Suprapubic skin (tissue), 4 donors: ENCODE measurements at regions not wholly inside any gene's neighbourhood (a gene's known extent, or its start where the extent isn't known, plus 50 kb on each side); places are given as distances from the start of the nearest gene placed in this dataset.

ENCODE experiments used
- DNase-seq, 2 donors: peaks; one replicate each; pipeline ENCODE4 v3.0.0-alpha.2; 2019; ENCODE audit warnings: low spot score in 2 of 2
- H3K27ac ChIP-seq: fragments of 200-600 bp; sonication (generic); one replicate; pipeline ENCODE4 v1.5.1; 2019
- H3K27me3 ChIP-seq: fragments of 200-600 bp; sonication (generic); one replicate; pipeline ENCODE4 v1.5.1; 2019
- H3K36me3 ChIP-seq: fragments of 200-600 bp; sonication (generic); one replicate; pipeline ENCODE4 v1.5.1; 2019
- H3K4me1 ChIP-seq: fragments of 200-600 bp; sonication (generic); one replicate; pipeline ENCODE4 v1.5.1; 2019
- H3K4me3 ChIP-seq: fragments of 200-600 bp; sonication (generic); one replicate; pipeline ENCODE4 v1.5.1; 2019; ENCODE audit warnings: mild to moderate bottlenecking
- H3K9me3 ChIP-seq: fragments of 200-600 bp; sonication (generic); one replicate; pipeline ENCODE4 v1.5.1; 2019
- EP300 ChIP-seq: sonication (generic); formaldehyde crosslinking; IDR thresholded peaks from one replicate; pipeline ENCODE4 v1.6.1; 2017; ENCODE audit warnings: antibody characterized with exemption
- POLR2A ChIP-seq, 2 donors: fragments of 450-650 bp; IDR thresholded peaks; one replicate each; pipeline ENCODE4 v1.6.1; 2017; ENCODE audit warnings: antibody characterized with exemption in 2 of 2, mild to moderate bottlenecking in 2 of 2, moderate library complexity in 2 of 2
- POLR2AphosphoS5 ChIP-seq, 3 donors: sonication (generic); formaldehyde crosslinking; IDR thresholded peaks; one replicate each; pipeline ENCODE4 v1.6.1; 2017; ENCODE audit warnings: antibody characterized with exemption in 3 of 3
- whole genome bisulfite sequencing: methylation state at CpG from one replicate; pipeline ENCODE4 v1.1.5; 2018; 5-methylcytosine and 5-hydroxymethylcytosine counted together
- TF ChIP-seq, protein P1 (sequence below), 2 donors: fragments of 200-600 bp in 1 of 2; fragments of 450-650 bp in 1 of 2; sonication (generic) in 1 of 2; IDR thresholded peaks; one replicate each; pipeline ENCODE4 v1.5.1; 2016 to 2019; ENCODE audit warnings: antibody characterized with exemption in 2 of 2, mild to moderate bottlenecking in 1 of 2, moderate library complexity in 1 of 2

DNA sequence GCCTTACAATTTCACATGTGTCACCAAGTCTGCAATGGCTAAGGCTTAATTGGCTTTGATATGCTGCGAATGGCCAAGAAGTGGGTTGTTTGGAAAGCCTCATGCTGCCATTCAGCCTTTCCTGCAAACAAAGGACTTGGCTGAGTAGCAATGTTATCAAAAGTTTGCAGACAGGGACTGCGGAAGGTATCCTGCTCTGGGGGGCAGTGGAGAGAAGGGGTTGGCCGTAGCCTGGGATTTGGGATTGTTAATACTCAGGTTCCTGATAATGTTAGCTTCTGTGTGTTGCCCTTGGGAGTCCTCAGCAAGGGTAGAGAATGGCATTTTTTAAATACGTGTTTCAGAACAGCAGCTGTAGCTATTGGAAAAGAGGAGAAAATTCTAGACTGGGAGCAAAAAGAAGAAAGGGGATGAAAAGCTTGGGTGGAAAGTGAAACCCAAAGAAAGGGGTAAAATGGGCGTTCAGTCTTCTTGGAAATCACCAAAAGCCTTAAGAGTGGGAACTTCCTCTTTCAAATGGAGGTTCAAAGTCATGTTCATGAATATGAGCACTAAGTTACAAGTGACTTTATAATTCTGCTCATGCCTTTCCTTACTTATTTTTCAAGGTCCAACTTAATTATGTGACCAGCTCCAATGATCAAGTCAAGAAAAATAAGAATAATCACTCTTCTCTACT lies 325.1 kb downstream of the RNF144A start:
- Histone ChIP-seq H3K36me3 (no peaks in the 10 kb centered on the region), H3K4me3 (no peak overlapping the region), H3K9me3 (no peaks in the 10 kb centered on the region), H3K4me1 (no peaks in the 10 kb centered on the region), H3K27ac (no peak overlapping the region), H3K27me3 (no peaks in the 10 kb centered on the region)
- 79% methylated on average over 5 of the region's 5 CpGs for WGBS
- no peak for TF ChIP-seq POLR2A (IDR thresholded peaks at IDR 0.05)
- TF ChIP-seq, protein P1, sequence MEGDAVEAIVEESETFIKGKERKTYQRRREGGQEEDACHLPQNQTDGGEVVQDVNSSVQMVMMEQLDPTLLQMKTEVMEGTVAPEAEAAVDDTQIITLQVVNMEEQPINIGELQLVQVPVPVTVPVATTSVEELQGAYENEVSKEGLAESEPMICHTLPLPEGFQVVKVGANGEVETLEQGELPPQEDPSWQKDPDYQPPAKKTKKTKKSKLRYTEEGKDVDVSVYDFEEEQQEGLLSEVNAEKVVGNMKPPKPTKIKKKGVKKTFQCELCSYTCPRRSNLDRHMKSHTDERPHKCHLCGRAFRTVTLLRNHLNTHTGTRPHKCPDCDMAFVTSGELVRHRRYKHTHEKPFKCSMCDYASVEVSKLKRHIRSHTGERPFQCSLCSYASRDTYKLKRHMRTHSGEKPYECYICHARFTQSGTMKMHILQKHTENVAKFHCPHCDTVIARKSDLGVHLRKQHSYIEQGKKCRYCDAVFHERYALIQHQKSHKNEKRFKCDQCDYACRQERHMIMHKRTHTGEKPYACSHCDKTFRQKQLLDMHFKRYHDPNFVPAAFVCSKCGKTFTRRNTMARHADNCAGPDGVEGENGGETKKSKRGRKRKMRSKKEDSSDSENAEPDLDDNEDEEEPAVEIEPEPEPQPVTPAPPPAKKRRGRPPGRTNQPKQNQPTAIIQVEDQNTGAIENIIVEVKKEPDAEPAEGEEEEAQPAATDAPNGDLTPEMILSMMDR (IDR thresholded peaks at IDR 0.05): no peak
- no peak for TF ChIP-seq POLR2AphosphoS5 (IDR thresholded peaks at IDR 0.05)
- no peak for TF ChIP-seq EP300
- DNase-seq: no peak

DNA sequence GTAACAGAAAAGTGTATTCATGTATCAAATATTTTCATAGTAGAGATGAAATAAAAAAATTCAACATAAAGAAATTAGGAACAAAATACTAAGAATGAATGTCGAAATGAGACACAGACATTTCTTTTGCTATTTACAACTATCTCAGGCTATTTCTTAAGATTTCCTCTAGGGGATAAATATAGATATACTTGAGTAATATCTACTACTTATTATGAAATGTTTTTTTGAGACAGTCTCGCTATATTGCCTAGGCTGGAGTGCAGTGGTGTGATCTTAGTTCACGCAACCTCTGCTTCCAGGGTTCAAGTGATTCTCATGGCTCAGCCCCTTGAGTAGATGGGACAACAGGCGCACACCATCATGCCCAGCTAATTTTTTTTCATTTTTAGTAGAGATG lies 326.1 kb downstream of the RNF144A start:
- TF ChIP-seq, protein P1 (IDR thresholded peaks at IDR 0.05): no peak
- TF ChIP-seq POLR2A (IDR thresholded peaks at IDR 0.05): no peak
- TF ChIP-seq EP300: no peak
- TF ChIP-seq POLR2AphosphoS5 (IDR thresholded peaks at IDR 0.05): no peak
- 89% methylated on average over 4 of the region's 4 CpGs for WGBS
- no peak for DNase-seq
- no peak overlapping the region for H3K27ac ChIP-seq
- H3K27me3 ChIP-seq: no peaks in the 10 kb centered on the region
- H3K9me3 ChIP-seq: no peaks in the 10 kb centered on the region
- H3K4me3 ChIP-seq: no peak overlapping the region
- no peaks in the 10 kb centered on the region for H3K4me1 ChIP-seq
- no peaks in the 10 kb centered on the region for H3K36me3 ChIP-seq

DNA sequence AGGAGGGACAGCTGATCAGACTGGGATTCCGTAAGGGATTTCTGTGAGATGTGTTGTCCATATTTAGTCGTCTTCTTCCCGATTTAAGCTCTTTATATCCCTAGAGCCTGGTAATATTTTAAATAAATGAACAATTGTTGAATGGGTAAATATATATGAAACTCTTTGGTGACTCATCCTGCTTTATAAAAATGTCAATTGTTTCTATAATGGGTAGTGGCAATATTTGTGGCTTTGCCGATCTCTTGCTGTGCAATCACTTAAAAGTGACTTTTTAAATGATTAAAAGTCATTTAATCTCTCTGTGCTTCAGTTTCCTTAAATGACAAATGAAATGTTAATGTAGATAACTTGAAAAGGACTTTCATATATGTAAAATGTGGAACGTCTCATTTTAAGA lies 339.2 kb downstream of the RNF144A start:
- H3K9me3 ChIP-seq: no peaks in the 10 kb centered on the region
- no peaks in the 10 kb centered on the region for H3K4me1 ChIP-seq
- no peaks in the 10 kb centered on the region for H3K27me3 ChIP-seq
- H3K27ac ChIP-seq: no peak overlapping the region
- H3K36me3 ChIP-seq: no peaks in the 10 kb centered on the region
- TF ChIP-seq, protein P1 (IDR thresholded peaks at IDR 0.05): no peak
- no peak for TF ChIP-seq POLR2A (IDR thresholded peaks at IDR 0.05)
- no peak for TF ChIP-seq POLR2AphosphoS5 (IDR thresholded peaks at IDR 0.05)
- TF ChIP-seq EP300: no peak
- WGBS: 76% methylated on average over 5 of the region's 5 CpGs
- no peak overlapping the region for H3K4me3 ChIP-seq
- no peak for DNase-seq

DNA sequence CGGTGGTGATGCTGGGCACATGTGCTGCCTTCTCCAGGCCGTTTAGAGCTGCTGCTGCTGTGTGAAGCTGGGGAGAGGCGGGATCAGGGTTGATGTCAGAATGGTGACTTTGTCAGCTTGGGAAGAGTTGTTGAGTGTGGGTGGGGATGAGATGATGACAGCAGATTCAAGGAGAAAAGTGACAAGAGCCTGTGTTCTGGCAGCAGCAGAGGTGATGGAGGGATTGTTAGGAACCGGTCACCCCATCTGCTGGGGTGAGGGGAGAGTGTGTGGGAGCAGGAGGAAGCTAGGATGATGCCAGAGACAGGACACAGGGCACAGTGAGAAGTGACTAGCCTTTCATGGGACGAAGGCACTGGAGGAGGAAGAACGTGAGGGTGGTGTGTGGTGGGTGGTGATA lies 345.5 kb downstream of the RNF144A start:
- no peak for DNase-seq
- Histone ChIP-seq H3K9me3 (no peaks in the 10 kb centered on the region), H3K27me3 (no peaks in the 10 kb centered on the region), H3K36me3 (no peaks in the 10 kb centered on the region), H3K4me3 (no peak overlapping the region), H3K4me1 (no peaks in the 10 kb centered on the region), H3K27ac (no peak overlapping the region)
- TF ChIP-seq, protein P1 (IDR thresholded peaks at IDR 0.05): no peak
- no peak for TF ChIP-seq POLR2A (IDR thresholded peaks at IDR 0.05)
- TF ChIP-seq POLR2AphosphoS5 (IDR thresholded peaks at IDR 0.05): no peak
- no peak for TF ChIP-seq EP300
- WGBS: 54% methylated on average over 6 of the region's 6 CpGs

DNA sequence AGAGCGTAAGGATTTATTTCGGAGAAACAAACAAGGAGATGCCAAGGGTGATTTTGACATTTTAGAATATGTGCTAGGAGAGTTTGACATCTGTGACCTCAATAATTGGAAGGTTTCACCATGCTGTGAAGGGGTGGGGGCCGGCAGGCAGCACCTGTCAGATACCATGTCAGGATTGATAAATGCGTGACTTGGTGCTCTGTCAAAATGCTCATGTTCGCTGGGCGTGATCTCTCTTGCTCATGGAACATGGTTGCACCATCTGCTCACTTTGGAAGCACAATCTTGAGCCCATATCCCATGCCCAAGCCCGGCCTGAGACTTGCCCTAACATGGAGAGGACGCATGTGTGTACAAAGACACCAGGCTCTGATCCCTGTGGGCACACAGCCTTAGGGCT lies 347.6 kb downstream of the RNF144A start:
- H3K9me3 ChIP-seq: no peaks in the 10 kb centered on the region
- no peak for TF ChIP-seq EP300
- no peak for TF ChIP-seq POLR2AphosphoS5 (IDR thresholded peaks at IDR 0.05)
- TF ChIP-seq, protein P1 (IDR thresholded peaks at IDR 0.05): no peak
- TF ChIP-seq POLR2A (IDR thresholded peaks at IDR 0.05): no peak
- no peaks in the 10 kb centered on the region for H3K27me3 ChIP-seq
- 92% methylated on average over 8 of the region's 8 CpGs for WGBS
- no peak overlapping the region for H3K27ac ChIP-seq
- no peak overlapping the region for H3K4me3 ChIP-seq
- no peaks in the 10 kb centered on the region for H3K36me3 ChIP-seq
- H3K4me1 ChIP-seq: no peaks in the 10 kb centered on the region
- no peak for DNase-seq
